Myocyte (in vitro differentiated cells): ENCODE measurements at regions not wholly inside any gene's neighbourhood (a gene's known extent, or its start where the extent isn't known, plus 50 kb on each side); places are given as distances from the start of the nearest gene placed in this dataset.
"Not testable (repeated sequence)": the region's sequence is repeated elsewhere in the genome, so short reads cannot be mapped to it uniquely, and the experiment has no call there.

Source experiments
- DNase-seq: peaks from one replicate; pipeline ENCODE4 v3.0.0-alpha.2; 2012; ENCODE audit warnings: low read depth

- DNase-seq: no peak
These were observed 55.9 kb upstream of the ALB start for GRCh38 chr4:73348185-73348584.

- DNase-seq: no peak
These were observed 56.6 kb upstream of the ALB start for GRCh38 chr4:73347497-73347896.

DNA sequence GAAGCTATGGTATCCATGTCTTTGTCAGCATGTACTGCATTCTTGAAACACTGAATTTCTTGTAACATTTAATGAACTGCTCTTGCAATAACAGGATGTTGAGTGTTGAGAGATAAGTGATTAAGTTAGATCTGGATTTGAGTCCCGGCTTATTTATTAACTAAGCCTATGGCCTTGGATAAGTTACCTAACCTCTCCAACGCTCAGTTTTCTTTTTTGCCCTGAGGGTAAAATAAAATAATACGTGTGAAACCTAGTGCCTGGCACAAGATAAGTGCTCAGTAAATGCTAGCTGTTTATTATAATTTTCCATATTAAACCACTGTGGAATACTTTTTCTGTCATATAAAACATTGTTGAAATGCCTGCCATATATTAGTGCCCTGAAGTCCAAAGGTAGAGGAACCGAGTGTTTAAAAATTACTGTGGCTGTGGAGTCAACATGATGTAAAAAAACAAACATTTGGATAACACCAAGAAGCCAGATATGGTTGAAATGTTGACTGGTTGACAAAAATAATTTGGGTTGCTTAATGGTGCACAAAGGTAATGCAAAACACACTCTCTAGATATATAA lies 58.6 kb upstream of the ALB start:
- DNase-seq: no peak

DNA sequence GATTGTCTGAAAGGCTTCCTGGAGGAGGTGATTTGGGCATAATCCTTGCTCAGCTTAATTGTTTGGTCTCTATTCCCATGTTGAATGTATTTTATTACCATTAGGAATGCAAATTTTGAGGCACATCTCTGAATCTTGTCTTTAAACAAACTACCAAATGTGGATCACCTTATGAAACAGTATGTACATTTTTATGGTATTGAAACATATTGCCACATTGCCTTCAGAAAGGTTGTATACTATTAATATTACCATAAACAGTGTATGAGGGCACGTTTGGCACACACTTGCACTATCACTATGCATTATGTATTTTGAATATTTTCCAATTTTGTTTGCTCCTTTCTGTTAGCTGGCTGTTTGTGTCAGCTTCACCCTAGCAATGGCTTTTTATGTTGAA lies 60.0 kb upstream of the ALB start:
- DNase-seq: no peak

- DNase-seq: no peak
These were observed 60.7 kb upstream of the ALB start for GRCh38 chr4:73343432-73343831.

DNA sequence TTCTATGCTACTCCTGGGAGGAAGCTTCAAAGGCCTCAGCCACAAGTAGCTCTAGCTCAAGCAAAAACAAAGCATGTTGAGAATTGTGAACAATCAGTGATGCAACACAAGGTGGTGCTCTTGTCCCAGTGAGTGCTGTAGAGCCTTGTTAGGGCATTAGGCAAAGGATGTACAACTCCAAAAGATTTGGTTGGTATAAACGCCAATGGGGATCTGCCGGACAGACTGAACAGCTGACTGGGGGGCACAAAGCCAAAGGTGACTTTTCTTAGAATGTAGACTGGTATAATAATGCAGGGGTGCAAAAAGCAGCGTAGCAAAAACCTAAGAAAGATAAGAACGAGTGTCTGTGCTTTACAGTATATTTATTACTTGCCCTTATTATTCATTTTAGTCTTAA lies 62.6 kb upstream of the ALB start:
- peak; percentile 58 for DNase-seq

- no peak for DNase-seq
These were observed 63.2 kb upstream of the ALB start for GRCh38 chr4:73340917-73341316.

DNA sequence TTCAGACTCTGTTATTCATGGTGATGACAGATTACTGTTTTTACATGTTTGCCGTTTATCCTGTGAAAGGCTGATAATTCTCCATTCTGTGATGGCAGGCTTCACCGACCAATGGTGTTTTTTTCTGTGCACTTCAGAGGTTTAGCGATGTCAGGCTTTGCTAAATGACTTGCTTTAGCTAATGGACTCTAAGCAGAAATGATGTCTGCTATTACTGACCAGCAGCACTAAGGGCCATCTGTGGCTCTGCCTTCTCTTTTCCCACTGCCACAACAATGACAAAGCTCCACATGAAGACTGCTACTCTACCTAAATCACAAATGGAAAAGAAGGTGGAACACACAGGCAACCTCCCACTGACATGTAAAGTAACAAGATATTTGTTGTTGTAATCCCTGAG lies 68.4 kb upstream of the ALB start:
- DNase-seq: no peak

- DNase-seq: not testable (repeated sequence)
These were observed 72.1 kb upstream of the ALB start for GRCh38 chr4:73332012-73332411.

- DNase-seq: no peak
These were observed 70.7 kb upstream of the ANKRD17 start for GRCh38 chr4:73329300-73329699.

GRCh38 chr4:73325776-73326175 lies 67.2 kb upstream of the ANKRD17 start:
- not testable (repeated sequence) for DNase-seq

DNA sequence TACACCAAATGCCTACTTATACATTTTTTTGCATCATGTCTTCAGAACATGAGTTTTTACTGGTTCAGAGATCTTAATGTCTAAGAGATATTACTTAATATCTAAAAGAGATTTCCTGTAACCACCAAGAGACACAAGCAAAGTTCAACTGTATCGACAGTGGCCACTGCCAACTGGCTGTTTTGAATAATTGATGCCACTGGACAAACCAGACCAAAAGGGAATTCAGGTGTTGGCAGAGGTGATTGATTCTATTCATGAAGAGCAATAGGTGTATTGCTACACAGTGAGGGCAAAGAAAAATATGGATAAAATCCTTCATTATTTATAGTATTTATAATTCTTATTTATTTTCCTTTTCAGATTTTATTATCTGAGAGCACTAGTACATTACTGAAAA lies 58.5 kb upstream of the ANKRD17 start:
- no peak for DNase-seq

- no peak for DNase-seq
These were observed 56.5 kb upstream of the ANKRD17 start for GRCh38 chr4:73315091-73315490.

GRCh38 chr4:73312967-73313366 lies 54.4 kb upstream of the ANKRD17 start:
- no peak for DNase-seq

GRCh38 chr4:73311428-73311827 lies 52.8 kb upstream of the ANKRD17 start:
- DNase-seq: peak; percentile 44

- no peak for DNase-seq
These were observed 50.6 kb upstream of the ANKRD17 start for GRCh38 chr4:73309211-73309610.
